Nephron (organoid): ENCODE measurements at regions not wholly inside any gene's neighbourhood (a gene's known extent, or its start where the extent isn't known, plus 50 kb on each side); places are given as distances from the start of the nearest gene placed in this dataset.

Experiments
- H3K27ac Mint-ChIP-seq, 3 experiments: 2 replicates each; pipeline ENCODE4 v1.8.0; 2020; ENCODE audit warnings: mixed read lengths in 3 of 3, mild to moderate bottlenecking in 2 of 3, moderate library complexity in 1 of 3
- H3K27me3 Mint-ChIP-seq: 2 replicates; pipeline ENCODE4 v1.8.0; 2021; ENCODE audit warnings: low read depth, mild to moderate bottlenecking, moderate library complexity, mixed read lengths
- H3K36me3 Mint-ChIP-seq: 2 replicates; pipeline ENCODE4 v1.8.0; 2020; ENCODE audit warnings: low read depth, mixed read lengths
- H3K4me1 Mint-ChIP-seq: 2 replicates; pipeline ENCODE4 v1.8.0; 2020; ENCODE audit warnings: mixed read lengths
- H3K4me3 Mint-ChIP-seq, 3 experiments: 2 replicates each; pipeline ENCODE4 v1.8.0; 2020; ENCODE audit warnings: mild to moderate bottlenecking in 3 of 3, mixed read lengths in 3 of 3, moderate library complexity in 2 of 3
- H3K9me3 Mint-ChIP-seq: 2 replicates; pipeline ENCODE4 v1.8.0; 2020; ENCODE audit warnings: mixed read lengths
- TF ChIP-seq, protein P1 (sequence below), 3 experiments: fragments of 200-600 bp; sonication (generic); IDR thresholded peaks; one replicate each; pipeline ENCODE4 v1.5.0; 2021; ENCODE audit warnings: antibody characterized with exemption in 3 of 3; ENCODE audit not compliant: unreplicated experiment in 3 of 3

DNA sequence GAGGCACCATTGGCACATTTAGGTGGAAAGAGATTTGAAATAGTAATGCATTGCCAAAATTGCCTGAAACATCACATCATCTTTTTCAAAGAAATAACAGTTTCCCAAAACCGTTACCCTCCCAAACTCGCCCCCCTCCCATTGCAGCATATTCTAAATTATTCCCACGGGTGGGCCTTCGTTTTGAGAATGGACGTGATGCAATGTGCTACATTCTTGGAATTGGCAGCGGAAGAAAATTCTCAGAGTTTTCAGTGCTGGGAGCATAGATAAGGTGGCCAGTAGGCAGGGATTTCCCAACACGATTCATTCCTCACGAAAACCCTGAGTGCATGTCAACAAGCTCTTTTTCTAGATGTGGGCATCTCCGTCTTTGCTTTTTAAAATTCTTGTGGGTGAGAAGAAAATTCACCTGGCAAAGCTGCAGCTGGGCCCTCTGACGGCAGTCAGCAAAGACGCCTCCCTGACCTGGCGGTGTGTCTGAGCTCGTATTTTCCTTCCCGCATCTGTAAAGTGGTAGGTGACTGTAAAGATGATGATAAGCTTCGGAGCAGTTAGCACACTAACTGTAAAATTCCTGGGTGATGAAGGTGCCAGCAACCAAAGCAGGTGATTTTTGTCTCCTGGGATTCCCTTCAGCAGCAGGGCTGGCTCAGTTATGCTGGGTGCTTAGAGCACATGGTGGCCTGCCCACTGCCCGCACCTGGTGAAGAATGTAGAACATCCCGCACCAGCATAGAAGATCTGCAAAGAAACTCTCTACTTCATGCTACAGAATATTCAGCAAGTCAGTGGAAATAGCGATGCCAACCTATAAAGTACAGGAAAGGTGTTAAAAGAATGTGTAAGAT lies 141.9 kb upstream of the KLF6 start:
- no peak overlapping the region for H3K4me3 Mint-ChIP-seq

DNA sequence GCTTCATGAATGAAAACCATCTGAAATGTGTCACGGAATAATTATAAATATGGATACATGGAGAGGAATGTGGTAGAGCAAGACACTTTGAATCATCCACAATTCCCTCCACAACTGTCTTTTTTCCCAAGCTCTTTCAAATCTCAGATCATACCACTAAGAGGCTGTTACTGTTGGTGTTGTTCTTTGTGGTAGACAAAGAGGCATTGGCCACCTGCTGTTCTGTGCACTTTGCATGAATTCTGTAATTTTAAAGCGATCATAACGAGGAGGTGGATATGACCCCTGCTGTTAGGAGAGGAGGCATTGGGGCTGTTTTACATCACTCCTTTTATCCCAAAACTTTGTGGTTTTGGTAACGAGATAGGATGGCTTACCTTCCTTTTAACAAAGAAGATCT lies 141.2 kb upstream of the KLF6 start:
- no peak overlapping the region for H3K4me3 Mint-ChIP-seq
- H3K36me3 Mint-ChIP-seq, result no peaks in the 10 kb centered on the region
- H3K4me1 Mint-ChIP-seq, result peaks cover 4% of the 10 kb centered on the region
- no peaks in the 10 kb centered on the region for H3K27me3 Mint-ChIP-seq
- no peaks in the 10 kb centered on the region for H3K9me3 Mint-ChIP-seq
- TF ChIP-seq, protein P1, sequence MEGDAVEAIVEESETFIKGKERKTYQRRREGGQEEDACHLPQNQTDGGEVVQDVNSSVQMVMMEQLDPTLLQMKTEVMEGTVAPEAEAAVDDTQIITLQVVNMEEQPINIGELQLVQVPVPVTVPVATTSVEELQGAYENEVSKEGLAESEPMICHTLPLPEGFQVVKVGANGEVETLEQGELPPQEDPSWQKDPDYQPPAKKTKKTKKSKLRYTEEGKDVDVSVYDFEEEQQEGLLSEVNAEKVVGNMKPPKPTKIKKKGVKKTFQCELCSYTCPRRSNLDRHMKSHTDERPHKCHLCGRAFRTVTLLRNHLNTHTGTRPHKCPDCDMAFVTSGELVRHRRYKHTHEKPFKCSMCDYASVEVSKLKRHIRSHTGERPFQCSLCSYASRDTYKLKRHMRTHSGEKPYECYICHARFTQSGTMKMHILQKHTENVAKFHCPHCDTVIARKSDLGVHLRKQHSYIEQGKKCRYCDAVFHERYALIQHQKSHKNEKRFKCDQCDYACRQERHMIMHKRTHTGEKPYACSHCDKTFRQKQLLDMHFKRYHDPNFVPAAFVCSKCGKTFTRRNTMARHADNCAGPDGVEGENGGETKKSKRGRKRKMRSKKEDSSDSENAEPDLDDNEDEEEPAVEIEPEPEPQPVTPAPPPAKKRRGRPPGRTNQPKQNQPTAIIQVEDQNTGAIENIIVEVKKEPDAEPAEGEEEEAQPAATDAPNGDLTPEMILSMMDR (IDR thresholded peaks at IDR 0.05; ENCODE audit: unreplicated experiment in 3 of 3), result no peak
- no peak overlapping the region for H3K27ac Mint-ChIP-seq

More for the DNA sequence above, 141.9 kb upstream of the KLF6 start:
- Mint-ChIP-seq H3K9me3 (no peaks in the 10 kb centered on the region), H3K36me3 (no peaks in the 10 kb centered on the region), H3K27me3 (peaks cover 1% of the 10 kb centered on the region), H3K27ac (no peak overlapping the region), H3K4me1 (peaks cover 4% of the 10 kb centered on the region)
- TF ChIP-seq, protein P1 (IDR thresholded peaks at IDR 0.05; ENCODE audit: unreplicated experiment in 3 of 3), result no peak

DNA sequence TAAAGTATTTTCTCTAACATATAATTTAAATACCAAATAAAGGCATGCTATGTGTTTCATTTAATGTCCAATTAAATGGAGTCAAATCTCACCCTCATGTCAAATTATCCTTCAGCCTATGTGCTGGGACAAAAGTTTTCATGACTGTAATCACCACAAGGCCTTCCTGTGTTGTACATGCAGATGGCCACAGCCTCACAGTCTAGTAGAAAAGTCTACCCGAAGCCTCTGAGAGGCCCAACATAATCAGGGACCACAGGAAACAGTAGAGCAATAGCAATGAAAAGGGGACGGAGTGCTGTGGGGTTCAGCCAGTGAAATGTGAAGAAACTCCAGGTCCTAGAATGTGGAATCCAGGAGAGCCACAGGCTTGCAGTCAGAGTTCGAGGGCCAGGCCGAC lies 140.2 kb upstream of the KLF6 start:
- H3K27me3 Mint-ChIP-seq, result no peaks in the 10 kb centered on the region
- no peak overlapping the region for H3K27ac Mint-ChIP-seq
- H3K9me3 Mint-ChIP-seq, result no peaks in the 10 kb centered on the region
- peaks cover 4% of the 10 kb centered on the region for H3K4me1 Mint-ChIP-seq
- no peaks in the 10 kb centered on the region for H3K36me3 Mint-ChIP-seq
- no peak overlapping the region for H3K4me3 Mint-ChIP-seq
- TF ChIP-seq, protein P1 (IDR thresholded peaks at IDR 0.05; ENCODE audit: unreplicated experiment in 3 of 3), result no peak

DNA sequence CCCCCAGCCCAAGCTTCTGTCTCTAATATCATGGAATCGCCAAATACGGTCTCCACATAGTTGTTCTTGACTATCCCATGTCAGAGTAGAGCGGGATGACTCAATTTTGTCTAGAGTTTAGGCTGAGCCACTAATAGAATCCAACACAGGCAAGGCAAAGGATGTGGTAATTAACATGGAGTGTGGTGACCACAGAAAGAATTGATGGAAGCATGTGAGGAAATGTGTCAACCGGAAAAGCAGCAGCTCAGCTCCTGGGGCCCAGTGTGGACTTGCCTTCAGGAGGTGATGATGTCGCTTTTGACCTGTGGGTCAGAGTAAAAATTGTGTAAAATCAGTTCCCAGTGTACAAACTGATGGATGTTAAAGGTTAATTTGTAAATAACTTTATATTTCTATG lies 139.3 kb upstream of the KLF6 start:
- Mint-ChIP-seq H3K36me3 (no peaks in the 10 kb centered on the region), H3K27me3 (no peaks in the 10 kb centered on the region), H3K4me3 (no peak overlapping the region), H3K9me3 (peaks cover 4% of the 10 kb centered on the region), H3K4me1 (peaks cover 10% of the 10 kb centered on the region), H3K27ac (peak overlapping the region in 1 of 3 experiments; percentile 29)
- TF ChIP-seq, protein P1 (IDR thresholded peaks at IDR 0.05; ENCODE audit: unreplicated experiment in 3 of 3), result no peak

DNA sequence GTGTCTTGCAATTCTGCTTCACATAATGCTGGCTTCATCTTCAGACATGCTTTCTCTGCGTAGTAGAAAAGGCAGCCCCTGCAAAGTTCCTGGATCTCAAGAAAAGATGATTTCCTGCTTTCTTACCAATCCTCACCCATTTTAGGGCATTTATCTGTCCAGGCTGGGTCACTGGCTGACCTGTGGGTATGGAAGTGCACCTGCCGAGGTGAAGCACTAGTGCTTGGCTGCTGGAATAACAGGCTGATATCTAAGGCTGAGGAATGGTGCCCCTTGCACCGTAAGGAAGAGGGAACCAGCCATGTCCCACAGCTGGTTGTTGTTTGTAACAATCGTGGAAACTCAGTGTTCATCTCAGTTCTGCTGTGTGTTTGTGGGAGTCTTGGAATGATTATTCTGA lies 138.0 kb upstream of the KLF6 start:
- H3K27ac Mint-ChIP-seq, result no peak overlapping the region
- H3K9me3 Mint-ChIP-seq, result peaks cover 9% of the 10 kb centered on the region
- TF ChIP-seq, protein P1 (IDR thresholded peaks at IDR 0.05; ENCODE audit: unreplicated experiment in 3 of 3), result no peak
- H3K36me3 Mint-ChIP-seq, result no peaks in the 10 kb centered on the region
- no peak overlapping the region for H3K4me3 Mint-ChIP-seq
- peaks cover 6% of the 10 kb centered on the region for H3K4me1 Mint-ChIP-seq
- H3K27me3 Mint-ChIP-seq, result no peaks in the 10 kb centered on the region
